HK-2 (cell line): ENCODE measurements at regions not wholly inside any gene's neighbourhood (a gene's known extent, or its start where the extent isn't known, plus 50 kb on each side); places are given as distances from the start of the nearest gene placed in this dataset.
"Not testable (repeated sequence)": the region's sequence is repeated elsewhere in the genome, so short reads cannot be mapped to it uniquely, and the experiment has no call there.

ENCODE experiments used
- DNase-seq: peaks from one replicate; pipeline ENCODE4 v3.0.0-alpha.2; 2018; ENCODE audit not compliant: unreplicated experiment

DNA sequence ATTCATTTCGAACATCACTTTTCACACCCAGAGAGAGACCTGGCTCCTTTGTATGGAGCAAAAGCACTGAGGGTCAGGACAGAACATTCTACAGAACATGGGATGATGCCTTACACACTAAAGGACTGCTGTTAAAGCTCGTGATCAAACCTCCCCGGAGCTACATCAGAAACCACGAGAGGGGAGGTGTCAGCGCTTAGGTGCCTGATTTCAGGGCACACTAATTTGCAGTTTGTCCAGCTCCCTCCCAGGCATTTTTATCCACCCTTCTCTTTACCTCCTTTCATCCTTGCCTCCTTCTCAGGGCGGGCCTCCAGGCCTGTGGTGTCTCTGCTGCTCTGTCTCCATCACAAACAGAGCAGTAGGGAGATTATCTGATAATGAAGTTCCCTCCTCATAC, 127.5 kb downstream of the VPREB1 start:
- DNase-seq, result no peak

DNA sequence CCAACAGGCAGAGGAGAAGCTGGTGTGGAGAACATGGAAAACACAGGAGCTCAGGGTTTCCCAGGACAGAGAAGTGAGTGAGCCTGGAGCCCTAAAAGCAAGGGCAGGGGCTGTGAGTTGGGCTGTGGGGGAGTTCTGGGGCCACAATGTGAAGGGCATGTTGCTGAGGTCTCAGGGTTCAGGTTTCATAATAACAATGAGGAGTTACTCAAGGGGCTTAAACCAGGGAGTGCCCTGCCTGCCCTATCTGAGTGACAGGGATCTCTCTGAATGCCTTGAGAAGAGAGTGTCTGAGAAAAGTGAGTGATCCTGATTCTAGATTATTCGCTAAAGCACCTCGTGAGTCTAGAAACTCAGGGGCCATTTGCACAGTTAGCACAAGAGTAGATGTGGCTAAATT, 129.6 kb downstream of the VPREB1 start:
- no peak for DNase-seq

DNA sequence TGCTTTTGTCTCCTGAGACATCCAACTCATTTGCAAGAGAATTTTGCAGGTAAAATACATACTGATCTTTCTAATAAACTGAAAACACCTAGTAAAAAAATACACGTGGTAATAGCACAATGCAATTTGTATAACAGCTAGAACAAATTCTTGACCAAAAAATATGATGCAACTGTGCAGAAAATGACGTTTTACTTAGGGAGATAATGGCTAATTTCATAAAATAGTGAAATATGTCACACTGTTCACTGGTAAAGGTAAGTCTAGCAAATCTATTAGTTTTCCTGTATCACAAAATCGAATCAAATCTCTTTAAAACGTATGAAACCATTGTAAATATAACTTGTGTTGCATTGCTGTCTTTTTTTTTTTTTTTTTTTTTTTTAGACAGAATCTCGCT, 130.0 kb downstream of the VPREB1 start:
- DNase-seq, result no peak

DNA sequence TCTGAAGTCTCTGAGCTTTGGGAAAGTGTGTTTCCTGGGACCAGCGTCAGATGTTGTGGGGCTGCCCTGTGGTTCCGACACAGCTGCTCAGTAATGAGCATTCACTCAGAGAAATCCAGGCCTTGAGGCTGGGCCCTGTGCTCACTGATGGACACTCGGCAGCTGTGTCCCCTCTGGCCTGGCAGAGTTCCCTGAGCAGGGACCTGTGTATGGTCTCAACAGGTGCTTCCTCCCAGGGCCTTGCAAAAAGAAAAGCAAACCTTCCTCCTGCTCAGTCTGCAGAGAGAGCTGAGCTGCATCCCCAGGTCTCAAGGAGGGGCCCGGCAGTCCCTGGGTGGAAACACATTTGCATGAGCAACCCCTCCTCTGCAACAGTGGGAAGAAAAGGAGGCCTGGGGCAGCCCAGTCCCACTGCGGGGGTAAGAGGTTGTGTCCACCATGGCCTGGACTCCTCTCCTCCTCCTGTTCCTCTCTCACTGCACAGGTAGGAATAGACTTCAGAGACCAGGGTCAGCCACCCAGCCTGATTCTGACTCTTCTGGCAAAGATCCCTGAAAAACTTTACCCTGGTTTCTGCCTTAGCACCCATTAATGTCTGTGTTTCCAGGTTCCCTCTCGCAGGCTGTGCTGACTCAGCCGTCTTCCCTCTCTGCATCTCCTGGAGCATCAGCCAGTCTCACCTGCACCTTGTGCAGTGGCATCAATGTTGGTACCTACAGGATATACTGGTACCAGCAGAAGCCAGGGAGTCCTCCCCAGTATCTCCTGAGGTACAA, 131.2 kb downstream of the VPREB1 start:
- no peak for DNase-seq

DNA sequence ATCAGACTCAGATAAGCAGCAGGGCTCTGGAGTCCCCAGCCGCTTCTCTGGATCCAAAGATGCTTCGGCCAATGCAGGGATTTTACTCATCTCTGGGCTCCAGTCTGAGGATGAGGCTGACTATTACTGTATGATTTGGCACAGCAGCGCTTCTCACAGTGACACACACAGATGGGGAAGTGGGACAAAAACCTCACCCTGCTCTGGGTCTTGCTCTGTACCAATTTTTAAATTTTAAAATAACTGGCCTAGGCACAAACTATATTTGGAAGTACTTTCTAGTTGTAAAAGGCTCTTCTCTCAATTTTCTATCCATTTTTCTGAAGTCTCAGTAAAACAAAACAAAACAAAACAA, 131.7 kb downstream of the VPREB1 start:
- no peak for DNase-seq

DNA sequence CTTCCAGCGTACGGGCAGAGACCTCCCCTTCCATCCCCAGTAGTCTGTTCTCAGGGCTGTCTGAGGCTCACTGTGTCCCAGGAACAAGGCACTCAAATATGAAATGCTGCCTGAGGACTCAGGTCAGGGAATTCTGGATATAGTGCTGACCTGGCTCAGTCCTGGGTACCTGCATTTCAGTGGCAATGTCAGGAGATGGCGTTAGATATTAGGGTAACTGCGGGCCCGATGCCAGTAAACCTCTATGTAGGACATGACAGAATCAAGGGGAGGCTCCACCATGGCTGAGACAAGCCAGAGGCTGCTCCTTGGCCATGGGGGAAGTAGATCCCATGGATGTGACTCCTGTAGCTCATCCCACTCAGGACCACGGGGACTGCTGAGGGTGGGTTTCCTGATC, 131.7 kb downstream of the ZNF280B start:
- DNase-seq, result not testable (repeated sequence)

DNA sequence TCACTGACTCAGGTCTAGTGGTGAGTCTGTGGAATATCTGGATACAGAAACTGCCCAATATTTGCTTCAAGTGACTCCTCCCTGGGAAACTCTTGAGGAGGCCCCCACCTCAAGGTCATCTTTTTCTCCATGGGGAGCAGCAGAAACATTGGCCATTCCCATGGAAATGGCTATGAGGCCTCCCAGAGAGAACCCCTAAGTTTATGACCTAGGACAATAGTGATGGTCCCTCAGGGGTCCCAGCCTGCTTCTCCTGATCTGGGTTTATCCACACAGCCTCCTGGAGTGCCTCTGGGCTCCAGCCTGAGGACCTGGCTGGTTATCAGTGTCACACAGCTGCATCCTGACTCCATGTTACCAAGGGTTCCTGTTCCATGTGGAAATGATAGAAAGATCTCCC, 131.2 kb downstream of the ZNF280B start:
- no peak for DNase-seq

DNA sequence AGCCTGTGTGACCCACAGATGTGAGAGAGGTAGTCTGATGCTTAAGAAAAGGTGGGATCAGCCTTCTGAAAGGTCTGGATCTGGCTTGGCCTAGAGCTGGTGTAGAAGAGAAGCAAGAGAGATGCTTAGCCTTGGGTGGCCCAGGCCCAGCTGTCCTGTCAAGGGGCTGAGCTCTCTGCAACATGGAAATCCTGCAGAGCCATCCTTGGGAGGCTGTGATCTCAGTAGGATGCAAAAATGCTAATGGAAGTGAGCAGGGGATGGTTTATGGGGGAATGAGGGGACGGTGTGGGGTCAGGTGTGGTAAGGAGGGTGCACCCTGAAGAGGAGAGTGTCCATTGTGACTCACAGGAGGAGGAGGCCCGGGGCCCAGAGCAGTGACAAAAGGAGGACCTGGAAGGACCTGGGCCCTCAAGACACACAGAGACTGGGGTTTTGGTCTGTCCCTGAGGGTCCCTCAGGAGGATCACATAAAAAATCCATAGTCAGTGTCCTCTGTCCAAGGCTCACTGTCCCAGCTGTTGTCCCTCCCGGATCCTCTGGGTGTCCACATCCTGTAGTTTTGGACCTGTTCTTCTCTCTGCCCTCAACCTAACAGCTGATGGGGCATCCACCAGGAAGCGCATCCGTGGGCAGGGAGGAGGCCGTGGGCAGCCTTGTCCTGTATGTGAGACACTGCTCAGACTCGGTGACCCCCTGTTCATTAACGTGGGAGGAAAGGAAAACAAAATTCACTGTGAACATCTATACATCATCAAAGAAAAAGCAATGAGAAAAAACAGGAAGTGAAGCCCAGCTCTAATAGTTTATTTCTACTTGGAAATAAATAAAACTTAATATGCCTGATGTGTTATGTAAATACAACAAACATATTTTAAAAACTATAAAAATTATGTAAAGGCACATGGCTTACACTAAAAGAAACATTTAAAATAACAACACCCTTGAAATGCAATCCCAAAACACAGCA, 129.8 kb downstream of the ZNF280B start:
- DNase-seq, result no peak

DNA sequence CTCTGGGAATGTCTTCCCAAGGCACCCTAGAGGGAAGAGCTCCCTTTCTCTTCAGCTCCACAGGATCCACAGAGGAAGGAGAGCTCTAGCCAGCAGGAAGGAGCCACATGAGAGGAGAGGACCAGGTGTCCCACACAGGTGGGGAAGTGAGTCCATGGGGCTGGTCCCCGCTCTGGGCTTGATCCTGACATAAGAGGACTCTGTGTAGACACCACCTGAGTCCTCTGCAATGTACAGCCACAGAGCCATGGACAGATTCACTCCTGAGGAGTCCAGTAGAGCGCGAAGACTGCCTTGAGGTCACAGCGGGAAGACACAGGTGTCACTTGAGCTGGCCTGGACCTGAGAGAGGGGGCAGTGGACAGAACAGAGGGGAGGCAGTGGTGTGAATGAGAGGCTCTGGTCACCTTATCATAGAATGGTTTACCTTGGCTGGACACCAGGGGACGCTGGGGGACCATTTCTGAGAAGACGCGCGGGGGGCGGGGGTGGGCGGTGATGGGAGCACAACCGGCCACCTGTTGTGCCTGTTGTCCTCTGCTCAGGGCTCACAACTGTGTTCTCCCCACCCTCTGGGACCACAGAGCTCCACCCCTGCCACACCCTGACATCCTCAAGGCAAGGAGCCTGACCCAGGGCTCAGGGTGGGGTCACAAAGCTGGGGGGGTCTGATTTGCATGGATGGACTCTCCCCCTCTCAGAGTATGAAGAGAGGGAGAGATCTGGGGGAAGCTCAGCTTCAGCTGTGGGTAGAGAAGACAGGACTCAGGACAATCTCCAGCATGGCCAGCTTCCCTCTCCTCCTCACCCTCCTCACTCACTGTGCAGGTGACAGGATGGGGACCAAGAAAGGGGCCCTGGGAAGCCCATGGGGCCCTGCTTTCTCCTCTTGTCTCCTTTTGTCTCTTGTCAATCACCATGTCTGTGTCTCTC, 128.2 kb downstream of the ZNF280B start:
- no peak for DNase-seq

DNA sequence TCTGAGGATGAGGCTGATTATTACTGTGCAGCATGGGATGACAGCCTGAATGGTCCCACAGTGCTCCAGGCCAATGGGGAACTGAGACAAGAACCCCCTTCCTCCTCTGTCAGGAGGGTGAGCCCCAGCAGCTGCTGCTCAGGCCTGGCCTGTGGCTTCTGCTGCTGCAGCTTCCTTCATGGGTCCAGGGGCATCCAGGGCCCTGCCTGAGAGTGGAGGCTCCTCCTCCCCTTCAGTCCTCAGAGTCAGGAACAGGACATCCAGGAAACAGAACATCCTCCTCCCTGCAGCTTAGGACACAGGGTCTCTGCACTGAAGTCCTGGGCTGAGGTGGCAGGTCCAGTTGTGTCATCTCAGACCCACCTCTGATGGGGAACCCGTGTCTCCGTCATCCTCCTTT, 127.2 kb downstream of the ZNF280B start:
- DNase-seq, result not testable (repeated sequence)

DNA sequence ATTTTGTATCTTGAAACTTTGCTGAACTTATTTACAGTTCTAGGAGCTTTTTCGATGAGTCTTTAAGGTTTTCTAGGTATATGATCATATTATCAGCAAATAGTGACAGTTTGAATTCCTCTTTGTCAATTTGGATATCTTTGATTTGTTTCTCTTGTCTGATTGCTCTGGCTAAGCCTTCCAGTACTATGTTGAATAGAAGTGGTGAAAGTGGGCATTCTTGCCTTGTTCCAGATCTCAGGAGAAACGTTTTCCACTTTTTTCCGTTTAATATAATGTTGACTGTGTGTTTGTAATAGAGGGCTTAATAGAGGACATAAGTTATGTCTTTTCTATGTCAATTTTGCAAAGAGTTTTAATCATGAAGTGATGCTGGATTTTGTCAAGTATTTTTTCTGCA, 124.3 kb downstream of the ZNF280B start:
- no peak for DNase-seq

DNA sequence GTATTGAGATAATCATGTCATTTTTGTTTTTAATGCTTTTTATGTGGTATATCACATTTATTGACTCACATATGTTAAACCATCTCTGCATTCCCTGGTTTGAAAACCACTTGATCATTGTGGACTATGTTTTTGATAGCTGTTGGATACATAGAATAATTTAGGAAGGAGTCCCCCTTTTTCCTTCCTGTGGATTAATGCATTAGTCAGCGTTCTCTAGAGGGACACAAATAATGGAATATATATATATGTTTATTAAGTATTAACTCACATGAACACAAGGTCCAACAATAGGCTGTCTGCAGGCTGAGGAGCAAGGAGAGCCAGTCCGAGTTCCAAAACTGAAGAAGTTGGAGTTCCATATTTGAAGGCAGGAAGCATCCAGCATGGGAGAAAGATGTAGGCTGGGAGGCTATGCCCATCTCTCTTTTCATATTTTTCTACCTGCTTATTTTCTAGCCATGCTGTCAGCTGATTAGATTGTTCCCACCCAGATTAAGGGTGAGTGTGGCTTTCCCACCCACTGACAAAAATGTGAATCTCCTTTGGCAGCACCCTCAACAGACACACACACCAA, 123.8 kb downstream of the ZNF280B start:
- DNase-seq, result no peak

DNA sequence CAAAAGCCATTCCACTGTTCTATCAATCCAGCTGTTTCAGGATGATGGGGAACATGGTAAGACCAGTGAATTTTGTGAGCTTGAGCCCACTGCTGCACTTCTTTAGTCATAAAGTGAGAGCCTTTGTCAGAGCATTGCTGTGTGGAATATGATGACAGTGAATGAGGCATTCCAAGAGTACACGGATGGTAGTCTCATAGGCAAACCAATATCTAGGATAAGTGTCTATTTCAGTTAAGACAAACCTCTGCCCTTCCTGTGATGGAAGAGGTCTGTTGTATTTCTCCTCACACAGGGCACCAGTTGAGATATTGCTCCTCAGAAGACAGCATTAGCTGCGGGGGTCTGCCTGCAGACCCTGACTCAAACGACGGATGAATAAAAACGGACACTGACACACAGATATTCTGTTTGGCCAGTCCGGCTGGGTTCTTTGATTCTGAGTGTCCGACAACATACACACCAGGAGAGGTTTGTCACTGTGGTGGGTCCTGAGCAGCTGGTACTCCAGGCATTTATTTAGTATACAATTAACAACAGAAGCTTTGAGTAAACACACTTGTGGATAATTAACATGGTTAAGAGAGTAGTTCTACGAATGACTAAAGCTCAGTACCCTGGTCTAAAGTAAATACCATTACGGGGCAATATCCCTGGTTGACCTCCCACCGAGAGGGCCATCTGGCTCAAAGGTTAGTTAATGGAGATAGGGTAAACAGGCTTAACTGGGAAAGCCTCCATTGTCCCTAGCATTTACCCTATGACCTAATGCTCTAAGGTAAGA, 121.7 kb downstream of the ZNF280B start:
- no peak for DNase-seq

DNA sequence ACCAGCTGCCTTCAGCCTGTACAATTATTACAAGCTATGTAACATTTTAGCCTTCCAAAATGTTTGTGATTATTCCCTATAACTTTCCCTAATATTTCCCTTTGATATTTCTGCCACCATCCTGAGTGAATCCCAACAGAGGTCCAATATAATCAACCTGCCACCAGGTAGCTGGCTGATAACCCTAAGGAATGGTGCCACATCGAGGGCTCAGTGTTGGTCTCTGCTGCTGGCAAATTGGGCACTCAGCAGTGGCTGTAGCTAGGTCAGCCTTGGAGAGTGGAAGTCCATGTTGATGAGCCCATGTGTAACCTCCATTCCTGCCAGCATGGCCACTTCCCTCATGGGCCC, 121.2 kb downstream of the ZNF280B start:
- no peak for DNase-seq

DNA sequence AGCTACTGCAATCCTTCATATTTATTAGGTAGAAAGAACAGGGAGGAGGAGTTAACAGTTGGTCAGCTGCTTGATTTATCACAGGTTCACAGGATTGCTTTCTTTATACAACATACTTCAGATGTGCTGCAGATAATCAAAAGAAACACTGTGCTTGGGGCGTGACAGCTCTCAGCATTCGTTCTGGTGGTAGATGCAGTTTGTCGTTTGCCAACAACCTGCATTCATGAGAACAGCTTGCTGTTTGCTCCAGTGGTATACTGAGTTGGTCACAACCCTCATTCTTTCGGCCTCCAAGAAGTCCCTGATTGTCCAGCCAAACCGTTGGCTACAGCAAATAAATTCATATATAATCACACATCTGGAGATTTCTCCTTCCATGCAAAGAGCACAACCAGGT, 120.5 kb downstream of the ZNF280B start:
- no peak for DNase-seq

DNA sequence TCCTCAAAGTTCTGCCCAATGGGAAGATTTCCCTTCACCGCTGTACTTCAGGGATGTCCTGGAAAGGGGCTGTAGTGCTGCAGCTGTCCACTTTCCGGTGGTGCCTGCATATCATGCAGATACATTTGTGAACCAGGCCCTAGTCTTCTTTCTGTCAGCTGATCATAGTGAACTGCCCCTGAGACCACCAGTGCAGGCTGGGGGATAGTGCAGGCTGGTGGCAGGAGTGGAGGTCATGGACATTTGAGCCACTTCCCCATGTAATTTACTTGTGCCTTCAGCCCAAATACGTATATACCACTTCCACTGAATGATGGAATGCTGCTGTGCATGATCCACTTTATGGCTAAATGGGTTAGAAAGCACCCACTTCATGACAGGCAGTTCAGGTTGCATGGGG, 120.0 kb downstream of the ZNF280B start:
- no peak for DNase-seq

DNA sequence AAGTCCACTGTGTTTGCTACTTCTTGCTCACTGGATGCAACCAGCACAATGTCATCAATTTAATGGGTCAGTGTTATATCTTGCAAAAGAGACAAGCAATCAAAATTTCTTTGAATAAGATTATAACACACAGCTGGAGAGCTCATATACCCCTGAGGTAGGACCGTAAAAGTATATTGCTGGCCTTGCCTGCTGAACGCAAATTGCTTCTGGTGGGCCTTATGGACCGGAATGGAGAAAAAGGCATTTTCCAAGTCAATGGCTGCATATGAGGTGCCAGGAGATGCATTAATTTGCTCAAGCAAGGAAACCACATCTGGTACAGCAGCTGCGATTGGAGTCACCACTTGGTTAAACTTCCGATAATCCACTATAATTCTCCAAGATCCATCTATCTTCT, 119.1 kb downstream of the ZNF280B start:
- no peak for DNase-seq

DNA sequence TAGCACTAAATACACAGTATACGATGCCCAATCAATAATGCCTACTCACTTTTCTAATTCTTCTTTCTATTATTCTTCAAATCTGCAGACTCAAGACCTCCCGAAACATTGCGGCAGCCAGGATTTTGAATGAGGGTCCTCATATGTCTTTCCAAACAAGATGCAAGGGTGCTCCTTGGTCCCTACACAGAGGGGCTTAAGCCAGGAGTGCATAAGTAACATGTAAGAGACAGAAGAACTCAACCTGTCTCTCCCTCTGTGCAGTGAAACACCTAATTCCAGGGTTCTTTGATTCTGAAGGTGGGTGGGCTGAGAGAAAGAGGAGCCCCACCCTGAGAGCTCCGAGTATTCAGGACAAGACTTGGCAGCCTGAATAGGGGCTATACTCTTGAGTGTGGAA, 117.6 kb downstream of the ZNF280B start:
- DNase-seq, result no peak

DNA sequence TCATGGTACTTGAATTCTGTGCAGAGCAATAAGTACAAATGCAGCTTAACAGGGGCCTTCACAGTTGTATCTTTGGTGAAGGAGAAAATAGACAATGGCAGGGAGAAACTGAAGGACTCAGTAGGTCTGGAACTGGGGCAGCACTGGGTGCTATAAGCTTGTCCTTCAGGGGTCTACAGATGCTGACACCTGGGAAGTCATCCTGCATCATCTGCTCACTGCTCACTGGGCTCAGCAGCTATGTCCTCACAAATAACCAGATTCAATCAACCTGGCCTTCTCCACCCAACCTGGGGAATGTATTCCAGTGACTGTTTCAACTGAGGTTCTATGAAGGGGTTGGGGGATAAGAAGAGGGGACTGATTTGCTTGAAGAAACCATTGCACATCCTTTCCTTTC, 117.0 kb downstream of the ZNF280B start:
- no peak for DNase-seq

DNA sequence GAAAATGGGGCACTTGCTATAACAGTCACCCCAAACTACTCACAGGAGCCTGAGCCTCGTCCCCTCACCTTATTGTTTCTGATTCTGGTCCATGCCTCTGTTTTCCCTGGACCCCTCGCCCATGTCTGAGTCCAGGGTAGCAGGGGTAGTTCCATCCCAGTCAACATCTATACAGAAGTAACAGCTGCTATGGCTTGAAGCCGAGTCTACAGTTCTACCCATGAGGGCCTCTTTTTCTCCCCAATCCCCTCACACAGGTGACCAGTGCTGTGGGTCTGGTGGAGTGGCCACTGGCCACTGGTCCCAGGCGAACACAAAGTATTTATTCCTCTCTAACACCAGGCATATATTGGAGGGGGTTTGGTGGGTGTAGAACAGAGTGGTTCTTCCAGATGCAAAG, 116.4 kb downstream of the ZNF280B start:
- DNase-seq, result no peak

DNA sequence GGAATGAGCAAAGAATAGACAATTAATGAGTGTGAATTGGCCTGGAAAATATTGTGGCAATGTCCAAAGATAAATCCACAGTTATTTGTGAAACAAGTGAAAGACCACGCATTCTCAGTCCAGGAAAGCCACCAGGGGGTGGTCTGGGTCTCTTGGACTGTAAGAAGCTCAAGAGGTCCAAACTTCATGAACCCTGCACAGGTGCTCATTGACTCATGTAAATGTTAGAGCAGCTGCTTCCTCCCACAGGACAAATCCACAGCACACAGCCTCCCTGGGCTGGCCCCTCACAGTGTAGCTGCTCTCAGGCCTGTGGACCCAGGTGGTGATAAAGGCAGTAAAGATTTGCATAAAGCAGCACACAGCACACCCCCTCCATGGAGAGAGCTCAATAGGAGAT, 114.0 kb downstream of the ZNF280B start:
- DNase-seq, result no peak
